ENCODE measurements at regions not wholly inside any gene's neighbourhood (a gene's known extent, or its start where the extent isn't known, plus 50 kb on each side); places are given as distances from the start of the nearest gene placed in this dataset.

GRCh38 chrX:39582976-39583375, 514.8 kb downstream of the BCOR start:
- no peak for TF ChIP-seq CTCF (conservative IDR thresholded peaks at IDR 0.05; ENCODE audit: low read depth, low read length)
- DNase-seq (ENCODE audit: low read depth) = no peak
- no peak overlapping the region for H3K4me3 ChIP-seq (ENCODE audit: low read depth, low read length)

- DNase-seq (ENCODE audit: low read depth) = no peak
- no peak for TF ChIP-seq CTCF (conservative IDR thresholded peaks at IDR 0.05; ENCODE audit: low read depth, low read length)
- H3K4me3 ChIP-seq (ENCODE audit: low read depth, low read length) = no peak overlapping the region
Measured at GRCh38 chrX:39585808-39586207, 511.9 kb downstream of the BCOR start.

- no peak for TF ChIP-seq CTCF (conservative IDR thresholded peaks at IDR 0.05; ENCODE audit: low read depth, low read length)
- DNase-seq (ENCODE audit: low read depth) = no peak
Measured at GRCh38 chrX:39586359-39586758, 511.4 kb downstream of the BCOR start.

GRCh38 chrX:39591099-39591498, 506.7 kb downstream of the BCOR start:
- TF ChIP-seq CTCF (conservative IDR thresholded peaks at IDR 0.05; ENCODE audit: low read depth, low read length) = no peak
- no peak for DNase-seq (ENCODE audit: low read depth)
- H3K4me3 ChIP-seq (ENCODE audit: low read depth, low read length) = no peak overlapping the region

More at GRCh38 chrX:39586359-39586758, 511.4 kb downstream of the BCOR start:
- H3K4me3 ChIP-seq (ENCODE audit: low read depth, low read length) = no peak overlapping the region

GRCh38 chrX:39592776-39593175, 505.0 kb downstream of the BCOR start:
- no peak for DNase-seq (ENCODE audit: low read depth)
- TF ChIP-seq CTCF (conservative IDR thresholded peaks at IDR 0.05; ENCODE audit: low read depth, low read length) = no peak
- no peak overlapping the region for H3K4me3 ChIP-seq (ENCODE audit: low read depth, low read length)

GRCh38 chrX:39595977-39596376, 501.8 kb downstream of the BCOR start:
- H3K4me3 ChIP-seq (ENCODE audit: low read depth, low read length) = no peak overlapping the region
- DNase-seq (ENCODE audit: low read depth) = no peak
- TF ChIP-seq CTCF (conservative IDR thresholded peaks at IDR 0.05; ENCODE audit: low read depth, low read length) = no peak

GRCh38 chrX:39596437-39596836, 501.3 kb downstream of the BCOR start:
- H3K4me3 ChIP-seq (ENCODE audit: low read depth, low read length) = no peak overlapping the region

More at GRCh38 chrX:39596437-39596836, 501.3 kb downstream of the BCOR start:
- DNase-seq (ENCODE audit: low read depth) = no peak
- TF ChIP-seq CTCF (conservative IDR thresholded peaks at IDR 0.05; ENCODE audit: low read depth, low read length) = no peak
